H9 (cell line): ENCODE measurements at regions not wholly inside any gene's neighbourhood (a gene's known extent, or its start where the extent isn't known, plus 50 kb on each side); places are given as distances from the start of the nearest gene placed in this dataset.

Experiments
- DNase-seq: peaks from one replicate; pipeline ENCODE4 v3.0.0-alpha.2; 2017
- H2AFZ ChIP-seq: one replicate; pipeline ENCODE4 v1.6.1; 2013; ENCODE audit warnings: mild to moderate bottlenecking, low read length, control low read depth, moderate library complexity
- H2AK5ac ChIP-seq: 2 replicates; pipeline ENCODE4 v1.6.1; 2013; ENCODE audit warnings: low read length, control low read depth, mixed read lengths; ENCODE audit not compliant: insufficient read length
- H2BK120ac ChIP-seq: one replicate; pipeline ENCODE4 v1.6.1; 2013; ENCODE audit warnings: low read depth, mild to moderate bottlenecking, low read length, control low read depth, inconsistent platforms; ENCODE audit not compliant: poor library complexity, severe bottlenecking
- H2BK12ac ChIP-seq: 2 replicates; pipeline ENCODE4 v1.6.1; 2013; ENCODE audit warnings: low read length, control low read depth, mixed read lengths, low read depth; ENCODE audit not compliant: insufficient read length
- H2BK15ac ChIP-seq: 2 replicates; pipeline ENCODE4 v1.6.1; 2013; ENCODE audit warnings: low read depth, low read length, control low read depth
- H2BK20ac ChIP-seq: one replicate; pipeline ENCODE4 v1.6.1; 2013; ENCODE audit warnings: low read depth, mild to moderate bottlenecking, low read length, control low read depth, inconsistent platforms; ENCODE audit not compliant: poor library complexity, severe bottlenecking
- H2BK5ac ChIP-seq: 2 replicates; pipeline ENCODE4 v1.6.1; 2013; ENCODE audit warnings: low read length, control low read depth, mixed read lengths; ENCODE audit not compliant: insufficient read length
- H3K14ac ChIP-seq: 2 replicates; pipeline ENCODE4 v1.6.1; 2013; ENCODE audit warnings: low read length, control low read depth; ENCODE audit not compliant: insufficient read depth
- H3K18ac ChIP-seq: 2 replicates; pipeline ENCODE4 v1.6.1; 2013; ENCODE audit warnings: low read depth, mild to moderate bottlenecking, mixed read lengths, low read length, control low read depth; ENCODE audit not compliant: insufficient read length
- H3K23ac ChIP-seq: 2 replicates; pipeline ENCODE4 v1.6.1; 2013; ENCODE audit warnings: low read length, control low read depth, mixed read lengths, low read depth; ENCODE audit not compliant: insufficient read length
- H3K23me2 ChIP-seq: 2 replicates; pipeline ENCODE4 v1.6.1; 2013; ENCODE audit warnings: low read depth, mild to moderate bottlenecking, mixed read lengths, low read length, control low read depth; ENCODE audit not compliant: insufficient read length, poor library complexity, severe bottlenecking
- H3K27ac ChIP-seq: 2 replicates; pipeline ENCODE4 v1.5.1; 2013; ENCODE audit warnings: low read length, control low read depth, mixed read lengths, low read depth; ENCODE audit not compliant: insufficient read length
- H3K27me3 ChIP-seq: 2 replicates; pipeline ENCODE4 v1.6.1; 2013; ENCODE audit warnings: low read length, control low read depth, inconsistent platforms; ENCODE audit not compliant: insufficient read depth
- H3K4ac ChIP-seq: 2 replicates; pipeline ENCODE4 v1.6.1; 2013; ENCODE audit warnings: low read depth, mild to moderate bottlenecking, control low read depth, inconsistent platforms, low read length, moderate library complexity
- H3K4me1 ChIP-seq: 2 replicates; pipeline ENCODE4 v1.6.1; 2013; ENCODE audit warnings: low read length, control low read depth, inconsistent platforms; ENCODE audit not compliant: insufficient read depth
- H3K4me2 ChIP-seq: 2 replicates; pipeline ENCODE4 v1.6.1; 2013; ENCODE audit warnings: low read length, control low read depth, mixed read lengths; ENCODE audit not compliant: insufficient read length, insufficient read depth
- H3K56ac ChIP-seq: 2 replicates; pipeline ENCODE4 v1.6.1; 2013; ENCODE audit warnings: low read depth, mild to moderate bottlenecking, mixed read lengths, low read length, control low read depth; ENCODE audit not compliant: insufficient read length
- H3K79me1 ChIP-seq: 2 replicates; pipeline ENCODE4 v1.6.1; 2013; ENCODE audit warnings: low read depth, mild to moderate bottlenecking, moderate library complexity, low read length, control low read depth, inconsistent platforms; ENCODE audit not compliant: insufficient read depth, poor library complexity, severe bottlenecking
- H3K79me2 ChIP-seq: 2 replicates; pipeline ENCODE4 v1.6.1; 2013; ENCODE audit warnings: low read length, control low read depth, inconsistent platforms; ENCODE audit not compliant: insufficient read depth
- H3K9ac ChIP-seq: 2 replicates; pipeline ENCODE4 v1.6.1; 2013; ENCODE audit warnings: low read length, control low read depth, mixed read lengths; ENCODE audit not compliant: insufficient read length; ENCODE audit errors: extremely low read depth
- H3K9me3 ChIP-seq: one replicate; pipeline ENCODE4 v1.6.1; 2013; ENCODE audit warnings: low read depth, low read length, inconsistent platforms; ENCODE audit not compliant: control insufficient read depth
- H3T11ph ChIP-seq: one replicate; pipeline ENCODE4 v1.6.1; 2013; ENCODE audit warnings: mild to moderate bottlenecking, low read length, control low read depth, inconsistent platforms
- H4K20me1 ChIP-seq: one replicate; pipeline ENCODE4 v1.6.1; 2013; ENCODE audit not compliant: control insufficient read depth, insufficient read length, insufficient read depth
- H4K5ac ChIP-seq: 2 replicates; pipeline ENCODE4 v1.6.1; 2013; ENCODE audit warnings: low read depth, mild to moderate bottlenecking, mixed read lengths, low read length, control low read depth; ENCODE audit not compliant: insufficient read length
- H4K8ac ChIP-seq: replicated peaks from 2 replicates; pipeline ENCODE4 v1.6.1; 2013; ENCODE audit warnings: low read length, control low read depth, mixed read lengths, low read depth; ENCODE audit not compliant: insufficient read length
- H4K91ac ChIP-seq: 2 replicates; pipeline ENCODE4 v1.6.1; 2013; ENCODE audit warnings: low read depth, mild to moderate bottlenecking, moderate library complexity, mixed read lengths, low read length, control low read depth; ENCODE audit not compliant: insufficient read length
- H3K27ac Mint-ChIP-seq, 3 experiments: 2 replicates in 2 of 3; 3 replicates in 1 of 3; pipeline ENCODE4 v1.8.0; 2020 to 2021; ENCODE audit warnings: mixed read lengths in 3 of 3, mild to moderate bottlenecking in 1 of 3, moderate library complexity in 1 of 3
- H3K27me3 Mint-ChIP-seq: 2 replicates; pipeline ENCODE4 v1.8.0; 2021; ENCODE audit warnings: low read depth, mild to moderate bottlenecking, moderate library complexity, mixed read lengths
- H3K36me3 Mint-ChIP-seq, 3 experiments: 2 replicates in 2 of 3; 3 replicates in 1 of 3; pipeline ENCODE4 v1.8.0; 2020 to 2021; ENCODE audit warnings: low read depth in 3 of 3, mixed read lengths in 3 of 3; ENCODE audit not compliant: insufficient read depth in 1 of 3
- H3K4me1 Mint-ChIP-seq, 2 experiments: 2 replicates each; pipeline ENCODE4 v1.8.0; 2020; ENCODE audit warnings: mixed read lengths in 2 of 2
- H3K4me3 Mint-ChIP-seq, 2 experiments: 2 replicates in 1 of 2; 3 replicates in 1 of 2; pipeline ENCODE4 v1.8.0; 2020 to 2021; ENCODE audit warnings: mild to moderate bottlenecking in 2 of 2, mixed read lengths in 2 of 2, moderate library complexity in 1 of 2
- H3K9me3 Mint-ChIP-seq, 2 experiments: 2 replicates in 1 of 2; 3 replicates in 1 of 2; pipeline ENCODE4 v1.8.0; 2020; ENCODE audit warnings: mild to moderate bottlenecking in 2 of 2, mixed read lengths in 2 of 2, moderate library complexity in 1 of 2
- CTCF ChIP-seq: fragments of 200-600 bp; sonication (generic); conservative IDR thresholded peaks from 3 replicates; pipeline ENCODE4 v1.8.0; 2021; ENCODE audit warnings: antibody characterized with exemption, mild to moderate bottlenecking
- WGBS: extraction: QIAGEN DNeasy Blood & Tissue Kit; methylation state at CpG from one replicate; pipeline ENCODE4 v1.1.7; 2013; ENCODE audit warnings: missing lambda C conversion rate, low lambda C conversion rate, mixed read lengths; ENCODE audit not compliant: insufficient read length; ENCODE audit errors: extremely low coverage; 5-methylcytosine and 5-hydroxymethylcytosine counted together

GRCh38 chr1:208858738-208859137, 614.6 kb upstream of the PLXNA2 start:
- no peak for DNase-seq
- Histone ChIP-seq H4K20me1 (no peaks in the 10 kb centered on the region), H3T11ph (no peak overlapping the region), H4K5ac (no peak overlapping the region), H2BK5ac (no peak overlapping the region), H3K56ac (no peak overlapping the region), H3K27me3 (no peaks in the 10 kb centered on the region), H3K27ac (no peak overlapping the region), H3K23me2 (no peaks in the 10 kb centered on the region), H3K9ac (no peak overlapping the region), H3K9me3 (no peaks in the 10 kb centered on the region), H2AK5ac (no peak overlapping the region), H4K8ac (no peak overlapping the region), H3K14ac (no peak overlapping the region), H3K79me1 (no peaks in the 10 kb centered on the region), H3K4ac (no peak overlapping the region), H2BK20ac (no peak overlapping the region), H4K91ac (no peak overlapping the region), H2BK12ac (no peak overlapping the region), H3K18ac (no peak overlapping the region), H2BK15ac (no peak overlapping the region), H2AFZ (no peak overlapping the region), H3K23ac (no peak overlapping the region), H2BK120ac (no peak overlapping the region), H3K4me2 (no peak overlapping the region), H3K4me1 (no peaks in the 10 kb centered on the region), H3K79me2 (no peaks in the 10 kb centered on the region)
- Mint-ChIP-seq H3K36me3 (no peaks in the 10 kb centered on the region), H3K27ac (no peak overlapping the region), H3K9me3 (peaks cover 4 to 6% of the 10 kb centered on the region in 2 experiments; a peak in 3 of 5 replicates), H3K27me3 (no peaks in the 10 kb centered on the region; the same call in 1 of the 2 replicates), H3K4me3 (no peak overlapping the region), H3K4me1 (no peaks in the 10 kb centered on the region)
- 100% methylated on average over 1 of the region's 5 CpGs for WGBS
- TF ChIP-seq CTCF, result no peak
